ENCODE measurements at regions not wholly inside any gene's neighbourhood (a gene's known extent, or its start where the extent isn't known, plus 50 kb on each side); places are given as distances from the start of the nearest gene placed in this dataset.

DNA sequence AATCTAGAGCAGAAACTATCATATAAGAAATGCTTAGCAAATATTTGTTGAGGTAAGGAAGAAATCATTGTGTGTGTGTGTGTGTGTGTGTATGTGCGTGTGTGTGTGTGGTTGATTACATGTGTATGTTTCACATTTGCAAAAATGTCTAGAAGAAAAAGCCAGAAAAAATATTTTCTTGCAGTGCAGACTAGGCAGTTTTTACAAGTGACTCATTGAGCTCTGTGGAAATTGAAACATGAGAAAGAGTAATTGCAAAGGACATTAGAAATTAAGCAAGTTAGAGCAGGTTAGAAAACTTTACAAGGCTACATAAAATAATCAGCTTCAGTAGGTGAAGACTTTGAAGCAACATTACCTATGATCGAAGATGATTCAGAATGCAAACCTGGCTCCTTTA is 669.0 kb upstream of the EYS start:
- TF ChIP-seq, protein P1, sequence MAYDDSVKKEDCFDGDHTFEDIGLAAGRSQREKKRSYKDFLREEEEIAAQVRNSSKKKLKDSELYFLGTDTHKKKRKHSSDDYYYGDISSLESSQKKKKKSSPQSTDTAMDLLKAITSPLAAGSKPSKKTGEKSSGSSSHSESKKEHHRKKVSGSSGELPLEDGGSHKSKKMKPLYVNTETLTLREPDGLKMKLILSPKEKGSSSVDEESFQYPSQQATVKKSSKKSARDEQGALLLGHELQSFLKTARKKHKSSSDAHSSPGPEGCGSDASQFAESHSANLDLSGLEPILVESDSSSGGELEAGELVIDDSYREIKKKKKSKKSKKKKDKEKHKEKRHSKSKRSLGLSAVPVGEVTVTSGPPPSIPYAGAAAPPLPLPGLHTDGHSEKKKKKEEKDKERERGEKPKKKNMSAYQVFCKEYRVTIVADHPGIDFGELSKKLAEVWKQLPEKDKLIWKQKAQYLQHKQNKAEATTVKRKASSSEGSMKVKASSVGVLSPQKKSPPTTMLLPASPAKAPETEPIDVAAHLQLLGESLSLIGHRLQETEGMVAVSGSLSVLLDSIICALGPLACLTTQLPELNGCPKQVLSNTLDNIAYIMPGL (CRISPR knock-in tag; IDR thresholded peaks at IDR 0.05; ENCODE audit: borderline replicate concordance): no peak
- TF ChIP-seq CBX2 (IDR thresholded peaks at IDR 0.05; ENCODE audit: borderline replicate concordance, low read depth) (no peak), BHLHE40 (IDR thresholded peaks at IDR 0.05; ENCODE audit: low read depth, low read length) (no peak), FOSL2 (IDR thresholded peaks at IDR 0.05) (no peak), FOSL2 (CRISPR knock-in tag; IDR thresholded peaks at IDR 0.05) (no peak), HDAC2 (IDR thresholded peaks at IDR 0.05) (no peak), RARB (CRISPR knock-in tag; IDR thresholded peaks at IDR 0.05) (no peak), ZFP36 (IDR thresholded peaks at IDR 0.05; ENCODE audit: borderline replicate concordance, partially characterized antibody) (no peak), CHD4 (IDR thresholded peaks at IDR 0.05; ENCODE audit: borderline replicate concordance) (no peak), POLR2AphosphoS2 (conservative IDR thresholded peaks at IDR 0.05; ENCODE audit: low read length) (no peak), EHF (CRISPR knock-in tag; IDR thresholded peaks at IDR 0.05) (no peak), TFCP2L1 (CRISPR knock-in tag; IDR thresholded peaks at IDR 0.05) (no peak), ZSCAN20 (CRISPR knock-in tag; IDR thresholded peaks at IDR 0.05) (no peak), NR3C1 (IDR thresholded peaks at IDR 0.05) (no peak), JUNB (IDR thresholded peaks at IDR 0.05) (no peak), KDM5A (IDR thresholded peaks at IDR 0.05) (no peak)
- TF ChIP-seq, protein P2, sequence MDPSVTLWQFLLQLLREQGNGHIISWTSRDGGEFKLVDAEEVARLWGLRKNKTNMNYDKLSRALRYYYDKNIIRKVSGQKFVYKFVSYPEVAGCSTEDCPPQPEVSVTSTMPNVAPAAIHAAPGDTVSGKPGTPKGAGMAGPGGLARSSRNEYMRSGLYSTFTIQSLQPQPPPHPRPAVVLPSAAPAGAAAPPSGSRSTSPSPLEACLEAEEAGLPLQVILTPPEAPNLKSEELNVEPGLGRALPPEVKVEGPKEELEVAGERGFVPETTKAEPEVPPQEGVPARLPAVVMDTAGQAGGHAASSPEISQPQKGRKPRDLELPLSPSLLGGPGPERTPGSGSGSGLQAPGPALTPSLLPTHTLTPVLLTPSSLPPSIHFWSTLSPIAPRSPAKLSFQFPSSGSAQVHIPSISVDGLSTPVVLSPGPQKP (IDR thresholded peaks at IDR 0.05; ENCODE audit: low read depth, low read length): no peak
- TF ChIP-seq, protein P3, sequence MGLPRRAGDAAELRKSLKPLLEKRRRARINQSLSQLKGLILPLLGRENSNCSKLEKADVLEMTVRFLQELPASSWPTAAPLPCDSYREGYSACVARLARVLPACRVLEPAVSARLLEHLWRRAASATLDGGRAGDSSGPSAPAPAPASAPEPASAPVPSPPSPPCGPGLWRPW (IDR thresholded peaks at IDR 0.05): no peak
- no peak overlapping the region for H3K4me2 ChIP-seq
- ChIA-PET CTCF (no interaction called here), POLR2A (no interaction called here)
- FAIRE-seq (no peak), DNase-seq (ENCODE audit: low read depth in 1 of 2, low spot score in 1 of 2) (no peak), ATAC-seq (no peak)
- WGBS (ENCODE audit: missing lambda C conversion rate): 67% methylated on average over 2 of the region's 2 CpGs
- H3K4me1 ChIP-seq: no peaks in the 10 kb centered on the region
- H3K27ac ChIP-seq: no peak overlapping the region
- H3K9me3 ChIP-seq: no peaks in the 10 kb centered on the region
- no peak overlapping the region for H3K4me3 ChIP-seq

DNA sequence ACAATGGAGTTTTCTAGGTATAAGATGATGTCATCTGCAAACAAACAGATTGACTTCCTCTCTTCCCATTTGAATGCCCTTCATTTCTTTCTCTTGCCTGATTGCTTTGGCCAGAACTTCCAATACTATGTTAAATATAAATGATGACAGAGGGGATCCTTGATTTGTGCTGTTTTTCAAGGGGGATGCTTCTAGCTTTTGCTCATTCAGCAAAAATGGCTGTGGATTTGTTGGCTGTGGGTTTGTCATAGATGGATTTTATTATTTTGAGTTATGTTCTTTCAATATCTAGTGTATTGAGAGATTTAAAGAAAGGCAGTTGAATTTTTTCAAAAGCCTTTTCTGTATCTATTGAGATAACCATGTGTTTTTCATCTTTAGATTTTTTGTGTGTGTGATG is 662.4 kb upstream of the EYS start:
- ATAC-seq (no peak), FAIRE-seq (no peak), DNase-seq (ENCODE audit: low read depth in 1 of 2, low spot score in 1 of 2) (no peak)
- no peak overlapping the region for H3K4me2 ChIP-seq
- ChIA-PET CTCF (no interaction called here), POLR2A (no interaction called here)
- no peak for TF ChIP-seq POLR2AphosphoS2 (conservative IDR thresholded peaks at IDR 0.05; ENCODE audit: low read length)
- TF ChIP-seq MAFK (IDR thresholded peaks at IDR 0.05; ENCODE audit: partially characterized antibody): peak; percentile 46
- no peaks in the 10 kb centered on the region for H3K4me1 ChIP-seq
- no peaks in the 10 kb centered on the region for H3K9me3 ChIP-seq
- no peak overlapping the region for H3K27ac ChIP-seq
- H3K4me3 ChIP-seq: no peak overlapping the region

DNA sequence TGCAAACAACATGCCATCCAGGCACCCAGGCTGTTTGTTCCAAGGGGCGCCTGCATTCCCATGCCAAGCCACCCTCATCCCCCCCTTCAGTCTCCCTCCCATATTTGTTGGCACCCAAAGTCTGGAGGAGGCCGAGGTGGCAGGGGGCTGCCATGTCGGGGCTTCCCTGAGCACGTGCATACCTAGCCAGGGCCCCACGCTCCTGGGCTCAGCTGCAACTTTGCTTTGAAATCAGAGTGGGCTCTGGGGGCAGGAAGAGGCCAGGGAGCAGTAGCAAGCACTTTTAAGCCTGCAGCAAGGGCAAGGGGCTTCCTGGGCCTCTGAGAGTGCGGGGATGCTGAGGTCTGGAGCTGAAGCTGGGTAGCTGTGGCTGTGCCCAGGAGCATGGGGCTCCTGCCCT is 655.9 kb upstream of the EYS start:
- Histone ChIP-seq H3K4me1 (no peaks in the 10 kb centered on the region), H3K9me3 (no peaks in the 10 kb centered on the region), H3K4me2 (no peak overlapping the region), H3K27ac (no peak overlapping the region), H3K4me3 (no peak overlapping the region)
- ChIA-PET POLR2A (no interaction called here), CTCF (no interaction called here)
- ATAC-seq (no peak), DNase-seq (ENCODE audit: low read depth in 1 of 2, low spot score in 1 of 2) (no peak), FAIRE-seq (no peak)
- TF ChIP-seq ZC3H11A (IDR thresholded peaks at IDR 0.05): no peak
- TF ChIP-seq, protein P4, sequence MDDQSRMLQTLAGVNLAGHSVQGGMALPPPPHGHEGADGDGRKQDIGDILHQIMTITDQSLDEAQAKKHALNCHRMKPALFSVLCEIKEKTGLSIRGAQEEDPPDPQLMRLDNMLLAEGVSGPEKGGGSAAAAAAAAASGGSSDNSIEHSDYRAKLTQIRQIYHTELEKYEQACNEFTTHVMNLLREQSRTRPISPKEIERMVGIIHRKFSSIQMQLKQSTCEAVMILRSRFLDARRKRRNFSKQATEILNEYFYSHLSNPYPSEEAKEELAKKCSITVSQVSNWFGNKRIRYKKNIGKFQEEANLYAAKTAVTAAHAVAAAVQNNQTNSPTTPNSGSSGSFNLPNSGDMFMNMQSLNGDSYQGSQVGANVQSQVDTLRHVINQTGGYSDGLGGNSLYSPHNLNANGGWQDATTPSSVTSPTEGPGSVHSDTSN (IDR thresholded peaks at IDR 0.05): no peak
- TF ChIP-seq CHD2 (IDR thresholded peaks at IDR 0.05; ENCODE audit: low read length, partially characterized antibody): no peak
- no peak for TF ChIP-seq MAFK (IDR thresholded peaks at IDR 0.05; ENCODE audit: partially characterized antibody)
- no peak for TF ChIP-seq FOSL2 (IDR thresholded peaks at IDR 0.05)
- TF ChIP-seq FOSL2 (CRISPR knock-in tag; IDR thresholded peaks at IDR 0.05): no peak
- TF ChIP-seq FOSB (CRISPR knock-in tag; IDR thresholded peaks at IDR 0.05): no peak
- no peak for TF ChIP-seq RNF2 (IDR thresholded peaks at IDR 0.05; ENCODE audit: borderline replicate concordance, low read depth)
- no peak for TF ChIP-seq EHF (CRISPR knock-in tag; IDR thresholded peaks at IDR 0.05)
- TF ChIP-seq, protein P5, sequence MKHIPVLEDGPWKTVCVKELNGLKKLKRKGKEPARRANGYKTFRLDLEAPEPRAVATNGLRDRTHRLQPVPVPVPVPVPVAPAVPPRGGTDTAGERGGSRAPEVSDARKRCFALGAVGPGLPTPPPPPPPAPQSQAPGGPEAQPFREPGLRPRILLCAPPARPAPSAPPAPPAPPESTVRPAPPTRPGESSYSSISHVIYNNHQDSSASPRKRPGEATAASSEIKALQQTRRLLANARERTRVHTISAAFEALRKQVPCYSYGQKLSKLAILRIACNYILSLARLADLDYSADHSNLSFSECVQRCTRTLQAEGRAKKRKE (CRISPR knock-in tag; IDR thresholded peaks at IDR 0.05; ENCODE audit: low read depth): no peak
- TF ChIP-seq POLR2AphosphoS2 (conservative IDR thresholded peaks at IDR 0.05; ENCODE audit: low read length): no peak
- TF ChIP-seq RFX5 (IDR thresholded peaks at IDR 0.05): no peak
- no peak for TF ChIP-seq BHLHE40 (IDR thresholded peaks at IDR 0.05; ENCODE audit: low read depth, low read length)
- TF ChIP-seq, protein P6, sequence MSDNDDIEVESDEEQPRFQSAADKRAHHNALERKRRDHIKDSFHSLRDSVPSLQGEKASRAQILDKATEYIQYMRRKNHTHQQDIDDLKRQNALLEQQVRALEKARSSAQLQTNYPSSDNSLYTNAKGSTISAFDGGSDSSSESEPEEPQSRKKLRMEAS (IDR thresholded peaks at IDR 0.05): no peak
- TF ChIP-seq ZSCAN20 (CRISPR knock-in tag; IDR thresholded peaks at IDR 0.05): no peak
- TF ChIP-seq MYC (IDR thresholded peaks at IDR 0.05; ENCODE audit: borderline replicate concordance, low read length): no peak
- no peak for TF ChIP-seq RCOR1 (IDR thresholded peaks at IDR 0.05; ENCODE audit: low read depth, low read length)
- TF ChIP-seq HOXA7 (CRISPR knock-in tag; IDR thresholded peaks at IDR 0.05): no peak
- 43% methylated on average over 4 of the region's 6 CpGs for WGBS (ENCODE audit: missing lambda C conversion rate)

Measured in A549 (cell line).